ENCODE measurements at regions not wholly inside any gene's neighbourhood (a gene's known extent, or its start where the extent isn't known, plus 50 kb on each side); places are given as distances from the start of the nearest gene placed in this dataset.

DNA sequence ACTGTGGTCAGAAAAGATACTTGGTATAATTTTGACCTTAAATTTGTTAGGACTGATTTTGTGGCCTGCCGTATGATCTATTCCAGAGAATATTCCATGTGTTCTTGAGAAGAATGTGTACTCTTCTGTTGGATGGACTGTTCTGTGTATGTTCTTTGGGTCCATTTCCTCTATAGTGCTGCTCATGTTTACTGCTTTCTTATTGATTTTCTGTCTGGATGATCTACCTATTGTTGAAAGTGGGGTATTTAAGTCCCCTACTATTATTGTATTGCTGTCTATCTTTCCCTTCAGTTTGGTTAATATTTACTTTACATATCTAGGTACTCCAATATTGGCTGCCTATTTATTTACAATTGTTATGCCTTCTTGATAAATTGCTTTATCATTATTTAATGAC, 298.4 kb downstream of the BCKDHB start:
- CTCF ChIA-PET, result no interaction called here
- Mint-ChIP-seq H3K36me3 (ENCODE audit: insufficient read depth, unreplicated experiment) (no peaks in the 10 kb centered on the region), H3K27me3 (ENCODE audit: unreplicated experiment) (no peaks in the 10 kb centered on the region), H3K4me3 (ENCODE audit: low read depth, unreplicated experiment) (no peak overlapping the region), H3K9me3 (ENCODE audit: low read depth, unreplicated experiment) (no peaks in the 10 kb centered on the region), H3K27ac (ENCODE audit: unreplicated experiment) (no peak overlapping the region), H3K4me1 (ENCODE audit: low read depth, unreplicated experiment) (no peaks in the 10 kb centered on the region)
- DNase-seq, result no peak
- intact Hi-C loops (cut with micrococcal nuclease; ENCODE audit: unreplicated experiment), result no loop called here
- TF ChIP-seq, protein P1, sequence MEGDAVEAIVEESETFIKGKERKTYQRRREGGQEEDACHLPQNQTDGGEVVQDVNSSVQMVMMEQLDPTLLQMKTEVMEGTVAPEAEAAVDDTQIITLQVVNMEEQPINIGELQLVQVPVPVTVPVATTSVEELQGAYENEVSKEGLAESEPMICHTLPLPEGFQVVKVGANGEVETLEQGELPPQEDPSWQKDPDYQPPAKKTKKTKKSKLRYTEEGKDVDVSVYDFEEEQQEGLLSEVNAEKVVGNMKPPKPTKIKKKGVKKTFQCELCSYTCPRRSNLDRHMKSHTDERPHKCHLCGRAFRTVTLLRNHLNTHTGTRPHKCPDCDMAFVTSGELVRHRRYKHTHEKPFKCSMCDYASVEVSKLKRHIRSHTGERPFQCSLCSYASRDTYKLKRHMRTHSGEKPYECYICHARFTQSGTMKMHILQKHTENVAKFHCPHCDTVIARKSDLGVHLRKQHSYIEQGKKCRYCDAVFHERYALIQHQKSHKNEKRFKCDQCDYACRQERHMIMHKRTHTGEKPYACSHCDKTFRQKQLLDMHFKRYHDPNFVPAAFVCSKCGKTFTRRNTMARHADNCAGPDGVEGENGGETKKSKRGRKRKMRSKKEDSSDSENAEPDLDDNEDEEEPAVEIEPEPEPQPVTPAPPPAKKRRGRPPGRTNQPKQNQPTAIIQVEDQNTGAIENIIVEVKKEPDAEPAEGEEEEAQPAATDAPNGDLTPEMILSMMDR (IDR thresholded peaks at IDR 0.05; ENCODE audit: unreplicated experiment), result no peak
- no TSS peak for BruUV-seq (replicated peaks)

DNA sequence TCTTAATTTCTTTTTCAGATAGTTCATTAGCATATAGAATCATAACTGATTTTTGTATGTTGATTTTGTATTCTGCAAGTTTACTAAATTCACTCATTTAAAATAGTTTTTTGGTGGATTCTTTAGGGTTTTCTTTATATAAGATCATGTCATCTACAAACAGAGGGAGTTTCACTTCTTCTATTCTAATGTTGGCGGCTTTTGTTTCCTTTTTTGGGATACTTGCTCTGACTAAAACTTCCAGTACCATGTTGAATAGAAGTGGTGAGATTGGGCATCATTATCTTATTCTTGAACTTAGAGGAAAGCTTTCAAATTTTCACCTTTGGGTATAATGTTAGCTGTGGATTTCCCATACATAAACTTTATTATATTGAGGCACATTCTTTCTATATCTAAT, 296.9 kb downstream of the BCKDHB start:
- Mint-ChIP-seq H3K36me3 (ENCODE audit: insufficient read depth, unreplicated experiment) (no peaks in the 10 kb centered on the region), H3K27ac (ENCODE audit: unreplicated experiment) (no peak overlapping the region), H3K4me3 (ENCODE audit: low read depth, unreplicated experiment) (no peak overlapping the region), H3K9me3 (ENCODE audit: low read depth, unreplicated experiment) (no peaks in the 10 kb centered on the region), H3K4me1 (ENCODE audit: low read depth, unreplicated experiment) (no peaks in the 10 kb centered on the region), H3K27me3 (ENCODE audit: unreplicated experiment) (no peaks in the 10 kb centered on the region)
- TF ChIP-seq, protein P1 (IDR thresholded peaks at IDR 0.05; ENCODE audit: unreplicated experiment), result no peak
- CTCF ChIA-PET, result interaction anchor here (0.5 kb wide), 1 partner anchor 74 kb away, joined by 3 read pairs; no protein-coding TSS in a partner anchor
- BruUV-seq (replicated peaks), result no TSS peak
- no peak for DNase-seq
- intact Hi-C loops (cut with micrococcal nuclease; ENCODE audit: unreplicated experiment), result no loop called here

DNA sequence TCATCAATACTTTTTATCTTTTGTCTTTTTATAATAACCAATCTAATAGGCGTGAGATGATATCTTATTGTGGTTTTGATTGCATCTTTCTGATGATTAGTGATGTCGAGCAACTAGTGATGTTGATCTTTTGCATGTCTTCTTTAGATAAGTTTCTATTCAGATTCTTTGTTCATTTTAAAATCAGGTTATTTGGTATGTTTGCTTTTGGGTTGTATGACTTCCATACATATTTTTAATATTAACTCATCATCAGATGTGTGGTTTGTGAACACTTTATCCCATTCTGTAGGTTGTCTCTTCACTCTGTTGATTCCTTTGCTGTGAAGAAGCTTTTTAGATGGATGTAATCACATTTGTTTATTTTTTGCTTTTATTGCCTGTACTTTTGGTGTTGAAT, 295.8 kb downstream of the BCKDHB start:
- BruUV-seq (replicated peaks), result no TSS peak
- H3K4me1 Mint-ChIP-seq (ENCODE audit: low read depth, unreplicated experiment), result no peaks in the 10 kb centered on the region
- DNase-seq, result no peak
- intact Hi-C loops (cut with micrococcal nuclease; ENCODE audit: unreplicated experiment), result no loop called here
- CTCF ChIA-PET, result interaction anchor here (0.5 kb wide), 1 partner anchor 1079 kb away, joined by 3 read pairs; no protein-coding TSS in a partner anchor
- no peak overlapping the region for H3K27ac Mint-ChIP-seq (ENCODE audit: unreplicated experiment)
- TF ChIP-seq, protein P1 (IDR thresholded peaks at IDR 0.05; ENCODE audit: unreplicated experiment), result no peak
- H3K36me3 Mint-ChIP-seq (ENCODE audit: insufficient read depth, unreplicated experiment), result no peaks in the 10 kb centered on the region
- H3K4me3 Mint-ChIP-seq (ENCODE audit: low read depth, unreplicated experiment), result no peak overlapping the region
- no peaks in the 10 kb centered on the region for H3K27me3 Mint-ChIP-seq (ENCODE audit: unreplicated experiment)
- H3K9me3 Mint-ChIP-seq (ENCODE audit: low read depth, unreplicated experiment), result peaks cover 5% of the 10 kb centered on the region

Measured in Calu3 (cell line).